HCT116 (cell line): ENCODE measurements at regions not wholly inside any gene's neighbourhood (a gene's known extent, or its start where the extent isn't known, plus 50 kb on each side); places are given as distances from the start of the nearest gene placed in this dataset.
A peak's percentile ranks its signal among the peaks of the same experiment; 100 is the strongest.

Source experiments
- ATAC-seq: fragments of 200-7000 bp; cut with Tn5 transposase; 2 replicates; pipeline ENCODE4 v1.9.1; 2020; ENCODE audit warnings: mild to moderate bottlenecking, moderate library complexity
- BruUV-seq: library from RNA; stranded (reverse); fragments of 400-500 nt; replicated peaks from 2 replicates; lab custom pipeline; 2021; lab: Mats Ljungman, UMichigan
- CTCF ChIA-PET: fragments of 300-600 bp; sonication (Branson Sonifier 250); formaldehyde crosslinking; loops from one replicate; lab custom pipeline; 2021; ENCODE audit warnings: antibody characterized with exemption; lab: Charles Lee
- POLR2A ChIA-PET: fragments of 300-600, 350-600 bp; sonication (Branson Sonifier 250); formaldehyde crosslinking; loops from one replicate; lab custom pipeline; 2021; ENCODE audit warnings: antibody characterized with exemption; lab: Charles Lee
- RAD21 ChIA-PET, 2 experiments: fragments of 300-600 bp; sonication (Branson Sonifier 250); formaldehyde crosslinking; loops; one replicate each; lab custom pipeline; 2023; ENCODE audit warnings: low total read pairs in 2 of 2; ENCODE audit not compliant: uncharacterized antibody in 2 of 2, unreplicated experiment in 2 of 2, low non-redundant PET in 1 of 2; lab: Charles Lee
- DNase-seq: peaks from one replicate; pipeline ENCODE4 v3.0.0-alpha.2; 2010; ENCODE audit warnings: low read depth, low spot score
- H2AFZ ChIP-seq: fragments of 200-600 bp; shearing (Covaris generic), sonication (generic); 2 replicates; pipeline ENCODE4 v1.6.1; 2017; ENCODE audit warnings: low read depth, mixed run types, mixed read lengths, antibody characterized with exemption, low read length; ENCODE audit not compliant: poor library complexity, severe bottlenecking
- H3K27ac ChIP-seq: 2 replicates; pipeline ENCODE4 v1.5.1; 2012; ENCODE audit warnings: low read depth, low read length
- H3K27me3 ChIP-seq: fragments of 200-600 bp; sonication (generic); 2 replicates; pipeline ENCODE4 v1.6.1; 2016; ENCODE audit warnings: mixed run types, low read length, mixed read lengths; ENCODE audit not compliant: insufficient read depth
- H3K36me3 ChIP-seq, 2 experiments: fragments of 200-500 bp in 1 of 2; fragments of 200-600 bp in 1 of 2; sonication (Bioruptor generic) in 1 of 2; sonication (generic) in 1 of 2; 2 replicates each; pipeline versions ENCODE4 v1.5.1 to v1.6.1; 2014 to 2016; ENCODE audit warnings: low read length in 2 of 2, inconsistent platforms in 1 of 2, mixed read lengths in 1 of 2, mixed run types in 1 of 2; ENCODE audit not compliant: insufficient read depth in 2 of 2, control insufficient read depth in 1 of 2
- H3K4me1 ChIP-seq, 2 experiments: fragments of 200-600 bp in 1 of 2; sonication (generic) in 1 of 2; 2 replicates each; pipeline versions ENCODE4 v1.5.1 to v1.6.1; 2012 to 2017; ENCODE audit warnings: low read length in 2 of 2, inconsistent platforms in 1 of 2, mild to moderate bottlenecking in 1 of 2, mixed read lengths in 1 of 2, mixed run types in 1 of 2, moderate library complexity in 1 of 2; ENCODE audit not compliant: insufficient read depth in 2 of 2, control insufficient read depth in 1 of 2
- H3K4me2 ChIP-seq: fragments of 200-600 bp; sonication (generic); 2 replicates; pipeline ENCODE4 v1.6.1; 2017; ENCODE audit warnings: mixed run types, low read length, mixed read lengths
- H3K4me3 ChIP-seq, 2 experiments: fragments of 200-600 bp in 1 of 2; sonication (generic) in 1 of 2; replicated peaks in 1 of 2; 2 replicates each; pipeline ENCODE4 v1.5.1; 2011 to 2016; ENCODE audit warnings: low read length in 2 of 2, control low read depth in 1 of 2, low read depth in 1 of 2, mild to moderate bottlenecking in 1 of 2, mixed read lengths in 1 of 2, mixed run types in 1 of 2
- H3K79me2 ChIP-seq: fragments of 200-600 bp; sonication (generic); 2 replicates; pipeline ENCODE4 v1.6.1; 2017; ENCODE audit warnings: mild to moderate bottlenecking, mixed run types, low read length, moderate library complexity, mixed read lengths; ENCODE audit not compliant: insufficient read depth
- H3K9ac ChIP-seq: fragments of 200-600 bp; sonication (generic); 2 replicates; pipeline ENCODE4 v1.6.1; 2016; ENCODE audit warnings: low read length, mixed read lengths
- H3K9me2 ChIP-seq: fragments of 200-600 bp; sonication (generic), shearing (Covaris generic); 2 replicates; pipeline ENCODE4 v1.6.1; 2017; ENCODE audit warnings: mixed run types, mild to moderate bottlenecking, moderate library complexity; ENCODE audit not compliant: insufficient read depth
- H3K9me3 ChIP-seq, 2 experiments: fragments of 200-500 bp in 1 of 2; fragments of 200-600 bp in 1 of 2; sonication (Bioruptor generic) in 1 of 2; sonication (generic) in 1 of 2; 2 replicates each; pipeline ENCODE4 v1.6.1; 2014 to 2017; ENCODE audit warnings: low read length in 2 of 2, mixed read lengths in 2 of 2, inconsistent platforms in 1 of 2, low read depth in 1 of 2, mild to moderate bottlenecking in 1 of 2, mixed run types in 1 of 2, moderate library complexity in 1 of 2; ENCODE audit not compliant: control insufficient read depth in 1 of 2, insufficient read depth in 1 of 2
- H4K20me1 ChIP-seq: fragments of 200-600 bp; sonication (generic), shearing (Covaris generic); 2 replicates; pipeline ENCODE4 v1.6.1; 2017; ENCODE audit warnings: mixed run types, mild to moderate bottlenecking, moderate library complexity; ENCODE audit not compliant: insufficient read depth
- CBX3 ChIP-seq: IDR thresholded peaks from 2 replicates; pipeline ENCODE4 v1.6.1; 2012; ENCODE audit warnings: low read depth
- CEBPB ChIP-seq: IDR thresholded peaks from 2 replicates; pipeline ENCODE4 v1.6.1; 2012; ENCODE audit warnings: low read depth
- EGR1 ChIP-seq: IDR thresholded peaks from 2 replicates; pipeline ENCODE4 v1.6.1; 2012; ENCODE audit warnings: low read depth
- EZH2phosphoT487 ChIP-seq: fragments of 200-600 bp; IDR thresholded peaks from 2 replicates; pipeline ENCODE4 v1.6.1; 2018; ENCODE audit warnings: antibody characterized with exemption, borderline replicate concordance
- FOSL1 ChIP-seq: IDR thresholded peaks from 2 replicates; pipeline ENCODE4 v1.6.1; 2012; ENCODE audit warnings: low read depth
- JUND ChIP-seq: IDR thresholded peaks from 2 replicates; pipeline ENCODE4 v1.6.1; 2012
- RAD21 ChIP-seq: IDR thresholded peaks from 2 replicates; pipeline ENCODE4 v1.6.1; 2012; ENCODE audit warnings: low read depth, mild to moderate bottlenecking
- SIN3A ChIP-seq: IDR thresholded peaks from 2 replicates; pipeline ENCODE4 v1.6.1; 2012; ENCODE audit warnings: low read depth
- YY1 ChIP-seq: IDR thresholded peaks from 2 replicates; pipeline ENCODE4 v1.6.1; 2011; ENCODE audit warnings: low read length, low read depth, moderate library complexity, mild to moderate bottlenecking; ENCODE audit not compliant: insufficient replicate concordance; ENCODE audit errors: extremely low read depth
- ZBTB33 ChIP-seq: IDR thresholded peaks from 2 replicates; pipeline ENCODE4 v1.6.1; 2011; ENCODE audit warnings: mild to moderate bottlenecking, low read length, moderate library complexity; ENCODE audit not compliant: insufficient replicate concordance; ENCODE audit errors: extremely low read depth
- ZFX ChIP-seq: fragments of 450-650 bp; IDR thresholded peaks from 2 replicates; pipeline ENCODE4 v1.6.1; 2017
- ZNF274 ChIP-seq: fragments of 200-500 bp; sonication (Bioruptor generic); IDR thresholded peaks from 2 replicates; pipeline ENCODE4 v1.6.1; 2014; ENCODE audit warnings: mild to moderate bottlenecking, low read depth, low read length, inconsistent platforms
- intact Hi-C: fragments of 100-400 bp; cut with micrococcal nuclease; formaldehyde crosslinking; loops from 2 replicates; pipeline ENCODE4 v1.10.0; 2022
- TF ChIP-seq, protein P1 (sequence below): IDR thresholded peaks from 2 replicates; pipeline ENCODE4 v1.6.1; 2012

- TF ChIP-seq ZBTB33: no peak
These were observed 180.1 kb upstream of the OSR1 start (continued) for GRCh38 chr2:19538411-19538963.

DNA sequence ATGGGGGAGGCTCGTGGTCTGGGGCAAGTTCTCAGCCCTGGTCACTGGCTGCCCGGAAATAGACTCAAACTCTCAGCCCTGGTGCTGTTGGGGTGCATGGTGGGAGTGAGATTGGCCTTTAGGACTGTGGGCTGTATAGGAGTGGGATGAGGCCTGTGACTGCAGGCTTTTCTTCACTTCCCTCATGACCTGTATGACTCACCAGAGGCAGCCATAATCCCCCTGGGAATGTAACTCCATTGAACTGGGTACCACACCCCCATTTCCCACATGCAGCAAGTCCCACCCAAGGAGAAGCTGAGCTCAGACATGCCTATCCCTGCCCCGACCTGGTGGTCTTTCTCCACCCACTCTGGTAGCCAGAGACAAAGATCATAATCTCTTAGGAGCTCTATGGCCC lies 177.7 kb upstream of the OSR1 start:
- Histone ChIP-seq H3K9me2 (no peaks in the 10 kb centered on the region), H4K20me1 (no peaks in the 10 kb centered on the region), H3K27ac (no peak overlapping the region), H3K79me2 (no peaks in the 10 kb centered on the region), H3K36me3 (no peaks in the 10 kb centered on the region), H3K9me3 (no peaks in the 10 kb centered on the region), H2AFZ (peak overlapping the region; percentile 28)
- no peak for DNase-seq
- RAD21 ChIA-PET: no interaction called here
- CTCF ChIA-PET: no interaction called here
- no TSS peak for BruUV-seq
- no peak for TF ChIP-seq RAD21
- no peak for TF ChIP-seq YY1
- peak; percentile 25; the same call in 1 of the 2 replicates for TF ChIP-seq JUND
- peak; percentile 18; the same call in 1 of the 2 replicates for TF ChIP-seq ZFX
- peak; percentile 39 for TF ChIP-seq FOSL1
- TF ChIP-seq EGR1: no peak
- TF ChIP-seq CEBPB: no peak
- no peak for TF ChIP-seq CBX3
- TF ChIP-seq ZNF274: no peak
- TF ChIP-seq SIN3A: no peak
- TF ChIP-seq EZH2phosphoT487: no peak
- TF ChIP-seq, protein P1, sequence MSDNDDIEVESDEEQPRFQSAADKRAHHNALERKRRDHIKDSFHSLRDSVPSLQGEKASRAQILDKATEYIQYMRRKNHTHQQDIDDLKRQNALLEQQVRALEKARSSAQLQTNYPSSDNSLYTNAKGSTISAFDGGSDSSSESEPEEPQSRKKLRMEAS: no peak
- TF ChIP-seq, all 23 proteins: peak for 3
- H3K27me3 ChIP-seq: no peaks in the 10 kb centered on the region
- peaks cover 18 to 48% of the 10 kb centered on the region in 2 experiments for H3K4me1 ChIP-seq
- ATAC-seq: no peak
- POLR2A ChIA-PET: no interaction called here
- peak overlapping the region; percentile 15; the same call in 1 of the 2 replicates for H3K4me2 ChIP-seq
- no peak overlapping the region for H3K9ac ChIP-seq
- intact Hi-C loops: loop anchor here (5.0 kb wide), 1 partner anchor 49 kb away; no protein-coding TSS in a partner anchor
- H3K4me3 ChIP-seq: no peak overlapping the region
